Lung (tissue), 11 donors: ENCODE measurements at regions not wholly inside any gene's neighbourhood (a gene's known extent, or its start where the extent isn't known, plus 50 kb on each side); places are given as distances from the start of the nearest gene placed in this dataset.

Experiments used
- ATAC-seq: fragments of 200-7000 bp; cut with Tn5 transposase; one replicate; pipeline ENCODE4 v1.9.1; 2020; ENCODE audit warnings: moderate number of reproducible peaks; ENCODE audit not compliant: insufficient read depth, low FRiP score
- DNase-seq, 3 donors: peaks; one replicate each; pipeline ENCODE4 v3.0.0-alpha.2; 2013 to 2017
- H3K27ac ChIP-seq, 2 donors: one replicate each; pipeline ENCODE4 v1.5.1; 2013; ENCODE audit warnings: mild to moderate bottlenecking in 2 of 2, moderate library complexity in 2 of 2, control low read depth in 1 of 2, inconsistent platforms in 1 of 2, low read depth in 1 of 2, low read length in 1 of 2
- H3K27me3 ChIP-seq, 3 donors: one replicate each; pipeline ENCODE4 v1.5.1; 2013; ENCODE audit warnings: low read length in 2 of 3; ENCODE audit not compliant: control insufficient read depth in 3 of 3, insufficient read depth in 3 of 3
- H3K36me3 ChIP-seq, 4 donors: one replicate each; pipeline ENCODE4 v1.5.1; 2013; ENCODE audit warnings: low read length in 4 of 4, mild to moderate bottlenecking in 1 of 4, moderate library complexity in 1 of 4; ENCODE audit not compliant: control insufficient read depth in 4 of 4, insufficient read depth in 4 of 4
- H3K4me1 ChIP-seq, 5 donors: one replicate each; pipeline ENCODE4 v1.5.1; 2013; ENCODE audit warnings: low read length in 5 of 5, mild to moderate bottlenecking in 2 of 5, moderate library complexity in 1 of 5; ENCODE audit not compliant: control insufficient read depth in 5 of 5, insufficient read depth in 5 of 5
- H3K4me3 ChIP-seq: one replicate; pipeline ENCODE4 v1.5.1; 2013; ENCODE audit warnings: mild to moderate bottlenecking, control low read depth, moderate library complexity
- H3K9ac ChIP-seq, 2 donors: one replicate each; pipeline ENCODE4 v1.5.1; 2013; ENCODE audit warnings: low read length in 2 of 2, control low read depth in 1 of 2; ENCODE audit not compliant: insufficient read depth in 1 of 2
- H3K9me3 ChIP-seq, 4 donors: one replicate each; pipeline ENCODE4 v1.5.1; 2013; ENCODE audit warnings: low read length in 3 of 4, mild to moderate bottlenecking in 1 of 4, moderate library complexity in 1 of 4; ENCODE audit not compliant: control insufficient read depth in 4 of 4, insufficient read depth in 3 of 4
- CTCF ChIP-seq: IDR thresholded peaks from 2 replicates; pipeline ENCODE4 v1.5.1; 2012; ENCODE audit warnings: mild to moderate bottlenecking; ENCODE audit errors: control extremely low read depth, extremely low read depth
- WGBS, 2 donors: extraction: QIAGEN DNeasy Blood & Tissue Kit; methylation state at CpG; one replicate each; pipeline ENCODE4 v1.1.7; 2013; 5-methylcytosine and 5-hydroxymethylcytosine counted together
- donor health status: control.
- donor health status: control.
- donor health status: Bipolar disorder and iron deficiency.
- donor health status: healthy.
- donor health status: DM: yes; HTN: yes; CAD: no.

GRCh38 chr2:72036595-72036994 lies 111.1 kb downstream of the CYP26B1 start:
- Histone ChIP-seq H3K27me3 (no peaks in the 10 kb centered on the region), H3K36me3 (no peaks in the 10 kb centered on the region), H3K9ac (no peak overlapping the region), H3K4me1 (peaks cover 0 to 2% (median 0%) of the 10 kb centered on the region in 5 donors), H3K27ac (no peak overlapping the region), H3K4me3 (no peak overlapping the region), H3K9me3 (peaks cover 0 to 5% (median 0%) of the 10 kb centered on the region in 4 donors)
- no peak for DNase-seq
- no peak for ATAC-seq
- WGBS, 2 donors, result 93 to 94% methylated on average over 6 of the region's 6 CpGs
- no peak for TF ChIP-seq CTCF

DNA sequence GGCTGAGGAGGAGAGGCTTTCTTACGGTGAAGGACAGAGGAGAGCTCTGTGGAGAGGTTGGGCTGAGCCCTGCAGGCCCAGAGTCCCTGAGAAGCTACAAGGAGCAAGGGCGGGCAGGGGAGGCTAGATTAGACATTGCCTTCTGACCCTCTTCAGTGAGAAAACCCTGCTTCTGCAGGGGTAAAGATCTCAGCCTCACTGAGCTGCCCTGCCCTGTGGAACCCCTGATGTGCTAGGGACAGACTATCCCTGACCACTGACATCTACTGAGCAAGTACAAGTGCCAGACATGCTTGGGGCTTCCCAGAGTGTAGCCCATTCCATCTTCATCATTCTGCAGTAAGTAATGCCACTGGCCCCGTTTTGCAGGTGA lies 111.5 kb downstream of the CYP26B1 start:
- Histone ChIP-seq H3K4me1 (peaks cover 0 to 2% (median 0%) of the 10 kb centered on the region in 5 donors), H3K9ac (no peak overlapping the region), H3K27ac (no peak overlapping the region), H3K27me3 (no peaks in the 10 kb centered on the region), H3K36me3 (no peaks in the 10 kb centered on the region), H3K4me3 (no peak overlapping the region), H3K9me3 (peaks cover 0 to 5% (median 0%) of the 10 kb centered on the region in 4 donors)
- ATAC-seq (no peak), DNase-seq (no peak)
- TF ChIP-seq CTCF, result no peak
- WGBS, 2 donors, result 85 to 93% methylated on average over 3 of the region's 3 CpGs

GRCh38 chr2:72035518-72036172 lies 112.0 kb downstream of the CYP26B1 start:
- Histone ChIP-seq H3K4me1 (peaks cover 0 to 2% (median 0%) of the 10 kb centered on the region in 5 donors), H3K27ac (no peak overlapping the region), H3K27me3 (no peaks in the 10 kb centered on the region), H3K4me3 (no peak overlapping the region), H3K9ac (no peak overlapping the region), H3K9me3 (peaks cover 0 to 5% (median 0%) of the 10 kb centered on the region in 4 donors), H3K36me3 (no peaks in the 10 kb centered on the region)
- no peak for TF ChIP-seq CTCF
- DNase-seq, result no peak
- ATAC-seq, result no peak
- 81 to 83% methylated on average over 12 of the region's 12 CpGs for WGBS, 2 donors
